Upper lobe of left lung (tissue), 6 donors: ENCODE measurements at regions not wholly inside any gene's neighbourhood (a gene's known extent, or its start where the extent isn't known, plus 50 kb on each side); places are given as distances from the start of the nearest gene placed in this dataset.
A peak's percentile ranks its signal among the peaks of the same experiment; 100 is the strongest.
"Not testable (repeated sequence)": the region's sequence is repeated elsewhere in the genome, so short reads cannot be mapped to it uniquely, and the experiment has no call there.

Source experiments
- ATAC-seq, 2 donors: fragments of 200-7000 bp; cut with Tn5 transposase; one replicate each; pipeline ENCODE4 v1.9.1; 2022; ENCODE audit warnings: mild to moderate bottlenecking in 2 of 2, moderate library complexity in 2 of 2; ENCODE audit not compliant: low FRiP score in 2 of 2
- DNase-seq, 2 donors: peaks; one replicate each; pipeline ENCODE4 v3.0.0-alpha.2; 2019 to 2020
- H3K27ac ChIP-seq, 4 donors: fragments of 200-600 bp; sonication (generic); one replicate each; pipeline ENCODE4 v1.5.1; 2016 to 2019
- H3K27me3 ChIP-seq, 4 donors: fragments of 200-600 bp; sonication (generic); one replicate each; pipeline ENCODE4 v1.5.1; 2017 to 2019
- H3K36me3 ChIP-seq, 4 donors: fragments of 200-600 bp; sonication (generic); one replicate each; pipeline ENCODE4 v1.5.1; 2016 to 2019
- H3K4me1 ChIP-seq, 4 donors: fragments of 200-600 bp; sonication (generic); one replicate each; pipeline ENCODE4 v1.5.1; 2018 to 2019
- H3K4me3 ChIP-seq, 4 donors: fragments of 200-600 bp; sonication (generic); one replicate each; pipeline ENCODE4 v1.5.1; 2017 to 2019; ENCODE audit warnings: mild to moderate bottlenecking in 2 of 4, moderate library complexity in 1 of 4
- H3K9me3 ChIP-seq, 4 donors: fragments of 200-600 bp; sonication (generic); one replicate each; pipeline ENCODE4 v1.5.1; 2018 to 2019
- WGBS, 2 donors: methylation state at CpG; one replicate each; pipeline ENCODE4 v1.1.5; 2017 to 2018; 5-methylcytosine and 5-hydroxymethylcytosine counted together
- donor health status: DM: no; HTN: no; CAD: no; lungs with moderate emphysema.
- donor health status: DM: no; HTN: yes; CAD: no; lungs with severe emphysema.

DNA sequence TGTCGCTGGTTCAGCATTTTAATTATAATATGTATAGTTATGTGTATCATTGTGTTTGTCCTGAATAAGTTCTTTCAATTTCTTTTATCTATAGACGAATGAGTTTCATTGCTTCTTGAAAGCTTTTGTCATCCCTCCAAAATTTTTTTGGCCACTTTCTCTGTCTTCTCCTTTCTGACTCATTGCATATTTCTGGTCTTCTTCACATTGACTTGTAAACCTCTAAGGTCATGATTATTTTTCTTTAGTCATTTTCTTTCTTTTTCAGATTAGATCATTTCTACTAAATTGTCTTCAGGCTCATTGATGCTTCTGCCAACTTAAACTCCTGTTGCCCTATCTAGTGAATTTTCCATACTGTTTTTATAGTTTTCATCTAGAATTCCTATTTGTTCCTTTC is 555.1 kb downstream of the RPIA start:
- not testable (repeated sequence) for H3K4me3 ChIP-seq, H3K27me3 ChIP-seq, H3K4me1 ChIP-seq, H3K27ac ChIP-seq, H3K9me3 ChIP-seq, DNase-seq, H3K36me3 ChIP-seq
- peak in 1 of 2 donors; percentile 70 for ATAC-seq
- 59 to 60% methylated on average over 2 of the region's 2 CpGs for WGBS, 2 donors

DNA sequence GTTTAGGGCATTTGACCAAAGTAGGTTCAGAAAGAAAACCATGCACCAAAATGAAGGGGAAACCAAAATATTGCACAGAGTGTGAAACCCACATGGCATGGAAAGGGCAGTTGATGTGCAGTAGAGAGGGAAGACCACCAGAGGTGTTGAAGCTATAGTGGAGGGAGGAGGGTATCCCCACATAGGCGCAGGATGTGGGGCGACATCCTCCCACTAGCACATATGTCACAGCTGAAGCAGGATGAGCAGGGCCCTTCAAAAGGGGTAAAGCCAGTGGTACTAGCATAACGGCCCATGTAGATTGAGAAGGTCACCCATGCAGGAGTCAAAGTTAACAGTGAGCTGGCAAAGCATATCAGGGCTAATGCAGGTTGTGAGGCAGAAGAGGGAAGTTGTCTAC is 563.5 kb downstream of the RPIA start:
- not testable (repeated sequence) for H3K36me3 ChIP-seq, DNase-seq, H3K4me1 ChIP-seq, H3K4me3 ChIP-seq, ATAC-seq, H3K9me3 ChIP-seq, H3K27ac ChIP-seq, H3K27me3 ChIP-seq
- WGBS, 2 donors = 68 to 95% methylated on average over 3 of the region's 3 CpGs

DNA sequence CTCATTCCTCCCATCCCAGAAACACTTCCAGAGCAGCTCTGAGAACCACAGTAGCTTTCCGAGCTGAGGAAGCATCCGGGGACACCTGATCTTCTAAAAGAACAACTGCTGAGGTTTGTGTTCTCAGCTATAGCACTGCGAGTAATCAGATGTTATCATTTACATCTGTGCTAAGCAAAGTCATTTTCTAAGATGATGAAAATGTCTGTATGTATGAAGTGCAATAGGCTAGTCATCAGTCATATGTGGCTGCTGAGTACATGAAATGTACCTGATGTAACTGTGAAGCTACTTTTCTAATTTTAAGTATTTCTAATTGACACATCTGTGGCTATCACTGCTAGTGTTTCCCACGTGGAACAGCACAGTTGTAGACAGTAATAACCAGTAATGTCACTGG is 582.0 kb downstream of the RPIA start:
- not testable (repeated sequence) for H3K27me3 ChIP-seq, H3K4me1 ChIP-seq, ATAC-seq, H3K27ac ChIP-seq, H3K4me3 ChIP-seq, H3K9me3 ChIP-seq, DNase-seq, H3K36me3 ChIP-seq
- WGBS, 2 donors = 80% methylated on average over 1 of the region's 4 CpGs; no CpG with 5 or more reads in 1 of the 2 donors

DNA sequence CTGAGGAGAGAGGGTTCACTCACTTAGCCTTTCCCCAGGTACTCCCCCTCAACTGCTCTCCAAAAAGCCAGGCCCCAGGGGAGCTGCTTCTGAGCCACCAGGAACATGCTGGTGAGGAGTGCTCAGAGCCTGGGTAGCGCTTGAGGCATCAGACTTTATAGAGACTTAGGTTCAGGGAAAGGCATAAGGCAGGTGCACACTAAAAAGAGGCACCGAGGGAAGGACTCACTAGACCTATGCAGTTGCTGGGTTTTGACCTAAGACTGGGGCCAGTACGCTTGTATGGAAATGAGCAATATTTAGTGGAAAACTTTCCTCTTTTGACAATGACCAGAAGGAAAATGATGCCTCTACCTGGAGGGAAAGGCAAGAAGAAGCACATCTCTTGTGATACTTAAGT is 589.1 kb downstream of the RPIA start:
- 90% methylated on average over 2 of the region's 3 CpGs; no CpG with 5 or more reads in 1 of the 2 donors for WGBS, 2 donors
- DNase-seq, H3K27ac ChIP-seq, H3K9me3 ChIP-seq, H3K4me3 ChIP-seq, H3K36me3 ChIP-seq, H3K4me1 ChIP-seq, H3K27me3 ChIP-seq: not testable (repeated sequence)
- peak; percentile 36 to 70 for ATAC-seq

DNA sequence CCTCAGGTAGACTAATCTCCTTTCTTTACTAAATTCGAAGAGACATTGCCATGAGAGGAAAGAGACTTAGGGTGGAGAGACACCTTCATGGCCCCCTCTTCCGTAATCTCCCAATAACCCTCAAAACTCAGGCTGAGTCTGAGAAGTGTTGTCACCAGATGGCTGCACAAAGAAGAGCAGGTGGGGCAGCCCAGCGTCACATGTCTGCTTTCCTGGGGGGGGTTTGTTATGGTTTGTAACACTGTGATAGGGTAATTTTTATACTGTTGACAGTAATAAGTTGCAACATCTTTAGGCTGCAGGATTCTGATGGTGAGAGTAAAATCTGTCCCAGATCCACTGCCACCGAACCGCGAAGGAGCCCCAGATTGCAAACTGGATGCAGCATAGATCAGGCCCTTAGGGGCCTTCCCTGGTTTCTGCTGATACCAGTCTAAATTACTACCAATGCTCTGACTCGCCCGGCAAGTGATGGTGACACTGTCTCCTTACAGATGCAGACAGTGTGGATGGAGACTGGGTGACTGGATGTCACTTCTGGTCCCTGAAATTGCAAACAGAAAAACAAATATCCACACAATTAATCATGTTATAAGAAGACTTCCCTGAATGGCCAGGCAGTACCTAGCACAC is 595.1 kb downstream of the RPIA start:
- H3K4me1 ChIP-seq, ATAC-seq, H3K27me3 ChIP-seq, H3K9me3 ChIP-seq, H3K27ac ChIP-seq, H3K36me3 ChIP-seq, H3K4me3 ChIP-seq, DNase-seq: not testable (repeated sequence)
- WGBS, 2 donors = no CpG with 5 or more reads among the region's 8 CpGs

DNA sequence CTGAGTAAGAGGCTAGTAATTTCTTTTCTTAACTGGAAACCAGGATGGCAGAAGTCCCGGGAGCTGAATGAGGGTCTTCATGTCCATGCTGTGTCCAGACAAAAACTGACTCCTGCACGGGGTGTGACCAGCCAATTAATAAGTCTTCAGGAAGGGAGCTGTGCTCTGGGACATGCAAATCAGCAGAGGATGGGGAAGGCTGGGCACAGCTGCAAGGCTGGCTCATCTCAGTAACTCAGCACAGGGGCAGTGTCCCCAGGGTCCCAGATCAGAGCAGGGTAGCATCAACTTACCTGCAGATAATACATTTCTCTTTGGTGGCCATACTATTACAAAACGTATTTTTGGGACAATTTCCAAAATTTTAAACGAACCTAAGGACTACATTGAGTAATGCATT is 595.6 kb downstream of the RPIA start:
- H3K4me3 ChIP-seq, H3K9me3 ChIP-seq, H3K4me1 ChIP-seq, H3K27me3 ChIP-seq, ATAC-seq, DNase-seq, H3K36me3 ChIP-seq, H3K27ac ChIP-seq: not testable (repeated sequence)
- WGBS, 2 donors = no CpG with 5 or more reads among the region's 4 CpGs

DNA sequence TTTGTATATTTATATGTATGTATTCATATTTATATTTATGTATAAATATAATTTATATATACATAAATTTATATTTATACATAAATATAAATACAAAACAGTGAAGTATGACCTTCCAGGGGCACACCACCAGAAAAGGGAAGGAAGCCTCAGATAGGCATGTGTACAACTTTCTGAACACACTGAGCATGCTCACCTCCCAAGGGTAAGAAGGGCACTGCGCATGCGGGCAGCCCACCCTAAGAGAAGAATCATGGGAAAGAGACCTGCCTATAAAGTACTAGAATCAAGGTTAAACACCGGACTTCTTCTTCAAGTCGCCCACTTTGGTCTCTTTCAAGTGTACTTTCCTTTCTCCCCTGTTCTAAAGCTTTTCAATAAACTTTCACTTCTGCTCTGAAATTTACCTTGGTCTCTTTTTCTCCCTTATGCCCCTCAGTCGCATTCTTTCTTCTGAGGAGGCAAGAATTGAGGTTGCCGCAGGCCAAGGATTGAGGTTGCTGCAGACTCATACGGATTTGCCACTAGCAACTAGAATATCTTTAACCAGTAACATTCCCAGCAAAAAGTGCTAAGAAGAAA is 600.3 kb downstream of the RPIA start:
- not testable (repeated sequence) for ATAC-seq, H3K27me3 ChIP-seq, H3K27ac ChIP-seq, H3K36me3 ChIP-seq, DNase-seq, H3K9me3 ChIP-seq, H3K4me3 ChIP-seq, H3K4me1 ChIP-seq
- no CpG with 5 or more reads among the region's 7 CpGs for WGBS, 2 donors

DNA sequence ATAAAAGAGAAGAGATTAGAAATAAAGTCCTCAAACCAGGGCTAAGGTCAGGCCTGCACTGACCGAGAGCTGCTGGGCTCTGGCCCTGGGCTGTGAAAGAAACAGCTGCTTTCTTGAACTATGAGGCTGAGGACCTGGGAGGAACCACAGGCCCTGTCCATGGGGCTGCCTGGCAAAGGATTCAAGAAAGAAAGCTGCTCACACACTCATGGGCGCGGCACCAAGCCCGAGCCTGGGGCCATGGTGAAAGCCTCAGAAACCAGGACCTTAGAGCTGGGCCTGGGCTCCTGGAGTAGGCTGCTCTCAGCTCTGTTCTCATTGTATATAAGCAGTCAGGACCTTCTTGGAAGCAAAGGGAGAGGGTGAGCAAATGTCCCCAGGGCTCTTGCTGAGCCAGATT is 601.9 kb downstream of the RPIA start:
- no CpG with 5 or more reads among the region's 4 CpGs for WGBS, 2 donors
- H3K27me3 ChIP-seq, H3K27ac ChIP-seq, H3K9me3 ChIP-seq, H3K4me1 ChIP-seq, H3K4me3 ChIP-seq, H3K36me3 ChIP-seq, DNase-seq: not testable (repeated sequence)
- ATAC-seq = peak in 1 of 2 donors; percentile 18

DNA sequence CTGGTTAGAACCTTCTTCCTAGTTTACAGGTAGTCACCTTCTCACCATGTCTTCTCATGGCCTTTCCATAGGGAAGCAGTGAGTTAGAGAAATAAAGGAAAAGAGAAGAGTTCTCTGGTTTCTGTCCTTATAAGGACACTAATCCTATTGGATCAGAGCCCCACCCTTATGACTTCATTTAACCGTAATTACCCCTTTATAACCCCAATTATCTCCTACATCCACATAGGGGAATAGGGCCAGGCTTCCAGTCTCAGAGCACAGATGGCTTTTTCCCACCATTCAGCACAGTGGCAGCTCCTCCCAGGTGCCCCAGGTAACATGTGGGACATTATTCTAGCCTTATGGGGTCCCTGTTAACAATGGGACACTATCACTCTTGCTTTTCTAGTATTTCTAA is 602.9 kb downstream of the RPIA start:
- not testable (repeated sequence) for ATAC-seq, H3K27ac ChIP-seq
- no CpG with 5 or more reads among the region's 1 CpG for WGBS, 2 donors

DNA sequence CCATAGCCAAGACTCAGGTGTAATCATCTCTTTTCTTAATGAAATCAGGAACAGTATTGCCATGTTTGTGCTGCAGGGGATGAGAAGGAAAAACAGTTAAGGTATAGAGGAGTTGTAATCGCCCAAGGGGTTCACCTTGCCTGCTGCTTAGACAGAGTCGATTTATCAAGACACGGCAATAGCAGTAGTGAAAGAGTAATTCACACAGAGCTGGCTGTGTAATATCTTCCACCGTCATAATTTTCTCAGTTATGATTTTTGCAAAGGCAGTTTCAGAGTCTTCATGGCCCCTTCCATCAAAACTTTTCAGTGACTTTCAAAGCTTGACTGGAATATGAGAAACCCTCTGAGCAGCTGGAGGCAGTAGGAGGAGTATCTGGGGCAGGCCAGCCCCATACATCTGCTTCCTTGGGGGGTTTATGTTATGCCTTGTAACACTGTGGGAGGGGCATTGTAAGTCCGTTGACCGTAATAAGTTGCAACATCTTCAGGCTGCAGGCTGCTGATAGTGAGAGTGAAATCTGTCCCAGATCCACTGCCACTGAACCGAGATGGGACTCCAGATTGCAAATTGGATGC is 605.4 kb downstream of the RPIA start:
- not testable (repeated sequence) for DNase-seq, H3K27me3 ChIP-seq, H3K9me3 ChIP-seq, H3K4me3 ChIP-seq, H3K27ac ChIP-seq, H3K4me1 ChIP-seq, H3K36me3 ChIP-seq, ATAC-seq
- WGBS, 2 donors = 75% methylated on average over 1 of the region's 7 CpGs; no CpG with 5 or more reads in 1 of the 2 donors

More for the DNA sequence above, 602.9 kb downstream of the RPIA start:
- H3K4me1 ChIP-seq, H3K4me3 ChIP-seq, H3K27me3 ChIP-seq, H3K36me3 ChIP-seq, DNase-seq, H3K9me3 ChIP-seq: not testable (repeated sequence)

DNA sequence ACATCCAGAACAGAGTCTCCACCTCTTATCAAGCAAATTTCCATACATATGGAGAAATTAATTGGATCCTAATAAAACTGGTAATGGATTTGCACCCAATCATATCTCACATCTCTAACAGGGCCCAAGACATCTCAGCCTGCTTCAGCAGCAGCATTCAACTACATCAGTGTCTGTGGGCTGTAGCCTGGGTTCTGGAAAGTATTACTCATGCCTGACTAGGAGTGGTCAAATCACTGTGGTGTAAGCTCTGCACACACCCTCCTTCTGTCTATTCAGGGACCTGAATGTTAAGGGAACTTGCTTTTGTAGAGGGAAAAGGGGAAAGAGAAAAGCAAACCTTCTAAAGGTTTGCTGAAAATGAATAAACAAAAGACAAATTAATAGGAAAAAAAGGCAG is 607.7 kb downstream of the RPIA start:
- not testable (repeated sequence) for DNase-seq, H3K27ac ChIP-seq, H3K9me3 ChIP-seq, H3K4me3 ChIP-seq, H3K27me3 ChIP-seq, H3K4me1 ChIP-seq, H3K36me3 ChIP-seq
- peak in 1 of 2 donors; percentile 83 for ATAC-seq

DNA sequence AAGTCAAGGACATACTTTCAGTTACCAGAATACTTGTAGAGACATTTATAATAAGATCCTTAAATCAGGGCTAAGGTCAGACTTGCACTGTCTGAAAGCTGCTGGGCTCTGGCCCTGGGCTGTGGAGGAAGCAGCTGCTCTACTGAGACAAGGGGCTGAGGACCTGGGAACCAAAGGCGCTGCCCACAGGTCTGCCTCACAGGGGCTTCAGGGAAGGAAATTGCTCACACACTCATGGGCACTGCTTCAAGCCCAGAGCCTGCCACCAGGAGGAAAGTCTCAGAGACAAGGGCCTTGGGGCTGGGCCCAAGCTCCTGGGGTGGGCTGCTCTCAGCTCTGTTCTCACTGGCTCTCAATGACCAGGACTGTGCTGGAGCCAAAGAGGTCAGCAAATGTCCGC is 614.1 kb downstream of the RPIA start:
- ATAC-seq = peak in 1 of 2 donors; percentile 37
- not testable (repeated sequence) for H3K4me1 ChIP-seq, H3K27ac ChIP-seq, H3K36me3 ChIP-seq, H3K9me3 ChIP-seq, H3K27me3 ChIP-seq, DNase-seq, H3K4me3 ChIP-seq
- WGBS, 2 donors = 55% methylated on average over 1 of the region's 2 CpGs; no CpG with 5 or more reads in 1 of the 2 donors

DNA sequence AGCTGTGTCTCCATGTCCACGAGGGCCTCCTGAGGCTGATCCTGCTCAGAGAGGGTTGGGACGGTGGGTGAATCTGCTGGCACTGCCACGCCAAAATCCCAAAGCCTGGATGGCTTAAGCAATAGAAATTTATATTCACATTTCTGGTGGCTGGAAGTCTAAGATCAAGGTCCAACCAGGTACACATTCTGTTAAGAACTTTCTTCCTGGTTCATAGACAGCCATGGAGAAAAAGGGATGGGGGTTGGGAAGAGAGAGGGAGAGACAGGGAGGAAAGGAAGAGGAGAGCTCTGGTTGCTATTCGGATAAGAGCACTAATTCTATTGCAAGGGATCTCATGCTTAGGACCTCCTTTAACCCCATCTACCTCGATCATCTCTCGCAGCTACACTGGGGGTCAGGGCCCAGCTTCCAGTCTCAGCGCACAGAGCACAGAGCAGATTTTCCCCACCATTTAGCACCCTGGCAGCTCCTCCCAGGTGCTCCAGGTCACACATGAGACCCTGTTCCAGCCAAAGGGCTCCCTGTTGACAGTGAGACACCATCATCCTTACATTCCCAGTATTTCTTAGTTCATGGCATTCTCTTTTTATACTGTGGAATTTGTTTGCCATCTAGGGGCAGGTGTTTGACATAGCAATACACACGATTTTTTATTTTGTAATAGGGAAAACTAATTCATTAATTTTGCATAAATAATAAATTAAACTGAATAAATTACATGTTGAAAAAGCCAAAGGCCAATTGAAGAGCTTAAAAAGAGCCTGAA is 615.6 kb downstream of the RPIA start:
- not testable (repeated sequence) for H3K36me3 ChIP-seq, H3K27ac ChIP-seq, DNase-seq, H3K4me1 ChIP-seq, H3K9me3 ChIP-seq, H3K27me3 ChIP-seq, H3K4me3 ChIP-seq, ATAC-seq
- 89% methylated on average over 3 of the region's 8 CpGs; no CpG with 5 or more reads in 1 of the 2 donors for WGBS, 2 donors
